ENCODE measurements at regions not wholly inside any gene's neighbourhood (a gene's known extent, or its start where the extent isn't known, plus 50 kb on each side); places are given as distances from the start of the nearest gene placed in this dataset.

DNA sequence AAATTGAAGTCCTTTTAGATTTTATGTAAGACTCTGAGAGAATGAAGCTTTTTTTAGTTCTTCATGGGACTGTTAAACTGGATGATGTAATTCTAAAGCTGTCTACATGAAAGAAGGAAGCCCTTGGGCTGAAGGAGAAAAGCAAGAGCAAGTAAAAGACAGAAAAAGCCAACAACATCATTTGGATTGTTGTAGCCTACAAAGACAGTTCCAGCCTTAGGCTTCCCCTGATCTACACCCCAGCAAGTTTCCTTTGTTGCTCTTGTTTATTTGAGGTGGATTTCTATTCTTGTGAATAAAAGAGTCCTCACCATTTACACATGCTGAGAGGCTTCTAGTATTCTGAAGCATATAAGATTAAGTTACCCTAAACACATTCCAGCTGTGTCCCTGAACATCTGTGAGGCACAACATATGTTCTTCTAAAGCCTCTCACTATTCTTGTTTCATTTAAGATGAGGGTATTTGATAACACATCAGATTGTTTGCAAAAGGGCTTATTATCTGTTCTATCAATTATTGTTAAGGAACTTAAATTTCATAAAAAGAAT, 377.8 kb downstream of the LNPK start:
- Histone ChIP-seq H3K36me3 (ENCODE audit: control insufficient read depth, insufficient read depth, low read length) (no peaks in the 10 kb centered on the region), H3K27me3 (replicated peaks; ENCODE audit: control insufficient read depth, insufficient read depth, low read length) (no peaks in the 10 kb centered on the region), H3K4me3 (replicated peaks; ENCODE audit: low read depth, low read length) (no peak overlapping the region)
- no peak for DNase-seq (ENCODE audit: extremely low read depth, insufficient read length)
- TF ChIP-seq CTCF (IDR thresholded peaks at IDR 0.05; ENCODE audit: insufficient read depth, low read length, poor library complexity, severe bottlenecking): no peak

DNA sequence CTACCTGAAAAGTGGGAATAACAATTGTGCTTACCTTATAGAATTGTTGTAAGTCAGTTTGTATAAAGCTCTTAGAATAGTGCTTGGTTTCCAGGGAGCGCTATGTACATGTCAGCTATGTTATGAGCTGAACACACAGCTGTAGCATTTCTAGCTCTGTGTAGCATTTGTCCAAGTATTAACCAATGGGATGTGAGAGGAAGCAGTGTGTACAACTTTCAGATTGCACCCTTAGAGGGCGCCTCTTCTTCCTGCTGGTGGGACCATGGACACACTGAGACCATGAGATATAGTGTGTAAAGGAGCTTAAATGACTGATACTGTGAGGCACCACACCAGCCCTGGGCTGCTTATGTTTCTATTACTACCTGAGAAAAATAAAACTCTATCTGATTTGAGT, 380.2 kb downstream of the LNPK start:
- TF ChIP-seq CTCF (IDR thresholded peaks at IDR 0.05; ENCODE audit: insufficient read depth, low read length, poor library complexity, severe bottlenecking): peak; percentile 6
- Histone ChIP-seq H3K4me3 (replicated peaks; ENCODE audit: low read depth, low read length) (no peak overlapping the region), H3K36me3 (ENCODE audit: control insufficient read depth, insufficient read depth, low read length) (no peaks in the 10 kb centered on the region), H3K27me3 (replicated peaks; ENCODE audit: control insufficient read depth, insufficient read depth, low read length) (no peaks in the 10 kb centered on the region)
- no peak for DNase-seq (ENCODE audit: extremely low read depth, insufficient read length)

GRCh38 chr2:175620106-175620505, 382.0 kb downstream of the LNPK start:
- H3K4me3 ChIP-seq (replicated peaks; ENCODE audit: low read depth, low read length): no peak overlapping the region
- TF ChIP-seq CTCF (IDR thresholded peaks at IDR 0.05; ENCODE audit: insufficient read depth, low read length, poor library complexity, severe bottlenecking): no peak
- no peak for DNase-seq (ENCODE audit: extremely low read depth, insufficient read length)
- no peaks in the 10 kb centered on the region for H3K36me3 ChIP-seq (ENCODE audit: control insufficient read depth, insufficient read depth, low read length)
- no peaks in the 10 kb centered on the region for H3K27me3 ChIP-seq (replicated peaks; ENCODE audit: control insufficient read depth, insufficient read depth, low read length)

GRCh38 chr2:175619179-175620045, 382.7 kb downstream of the LNPK start:
- no peak overlapping the region for H3K4me3 ChIP-seq (replicated peaks; ENCODE audit: low read depth, low read length)
- no peak for DNase-seq (ENCODE audit: extremely low read depth, insufficient read length)
- no peaks in the 10 kb centered on the region for H3K27me3 ChIP-seq (replicated peaks; ENCODE audit: control insufficient read depth, insufficient read depth, low read length)
- no peak for TF ChIP-seq CTCF (IDR thresholded peaks at IDR 0.05; ENCODE audit: insufficient read depth, low read length, poor library complexity, severe bottlenecking)
- H3K36me3 ChIP-seq (ENCODE audit: control insufficient read depth, insufficient read depth, low read length): no peaks in the 10 kb centered on the region

DNA sequence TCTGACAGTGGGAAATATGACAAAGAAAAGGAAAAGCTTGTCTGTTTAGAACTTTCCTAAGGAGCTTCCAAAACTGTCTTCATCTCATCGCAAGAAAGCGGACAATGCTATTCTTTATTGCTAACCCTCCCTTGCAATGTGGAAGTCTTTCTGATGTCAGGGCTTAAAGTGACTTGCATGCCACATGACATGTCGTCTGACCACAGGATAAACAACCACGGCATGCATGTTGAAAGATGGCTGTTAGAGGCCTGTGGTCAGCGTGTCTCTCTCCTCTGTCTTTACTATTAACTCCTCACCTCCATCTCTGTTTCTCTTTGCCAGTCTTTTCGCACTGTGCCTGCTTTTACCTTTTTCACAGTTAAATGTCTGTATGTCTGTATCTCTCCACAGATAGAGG, 389.8 kb downstream of the LNPK start:
- no peak for DNase-seq (ENCODE audit: extremely low read depth, insufficient read length)
- Histone ChIP-seq H3K27me3 (replicated peaks; ENCODE audit: control insufficient read depth, insufficient read depth, low read length) (no peaks in the 10 kb centered on the region; the same call in 1 of the 2 replicates), H3K4me3 (replicated peaks; ENCODE audit: low read depth, low read length) (no peak overlapping the region), H3K36me3 (ENCODE audit: control insufficient read depth, insufficient read depth, low read length) (no peaks in the 10 kb centered on the region)
- TF ChIP-seq CTCF (IDR thresholded peaks at IDR 0.05; ENCODE audit: insufficient read depth, low read length, poor library complexity, severe bottlenecking): no peak

Data from GM06990 (cell line).